Activated CD4-positive, alpha-beta T cell treated with anti-CD3 and anti-CD28 coated beads, Interleukin-2, amount 50 U/mL, for 1 hour (primary cell): ENCODE measurements at regions not wholly inside any gene's neighbourhood (a gene's known extent, or its start where the extent isn't known, plus 50 kb on each side); places are given as distances from the start of the nearest gene placed in this dataset.
"Not testable (repeated sequence)": the region's sequence is repeated elsewhere in the genome, so short reads cannot be mapped to it uniquely, and the experiment has no call there.

Source experiments
- DNase-seq: peaks from one replicate; pipeline ENCODE4 v3.0.0-alpha.2; 2020

- DNase-seq, result no peak
Measured at GRCh38 chr6:168799067-168799466, 358.1 kb downstream of the SMOC2 start.

GRCh38 chr6:168796106-168796505, 355.1 kb downstream of the SMOC2 start:
- DNase-seq, result no peak

GRCh38 chr6:168795611-168796010, 354.6 kb downstream of the SMOC2 start:
- not testable (repeated sequence) for DNase-seq

- DNase-seq, result no peak
Measured at GRCh38 chr6:168794491-168794890, 353.5 kb downstream of the SMOC2 start.

- DNase-seq, result no peak
Measured at GRCh38 chr6:168793649-168794048, 352.7 kb downstream of the SMOC2 start.

GRCh38 chr6:168791917-168792316, 350.9 kb downstream of the SMOC2 start:
- DNase-seq, result no peak

GRCh38 chr6:168789699-168790098, 348.7 kb downstream of the SMOC2 start:
- no peak for DNase-seq

- no peak for DNase-seq
Measured at GRCh38 chr6:168785720-168786511, 344.9 kb downstream of the SMOC2 start.

- no peak for DNase-seq
Measured at GRCh38 chr6:168784426-168784825, 343.4 kb downstream of the SMOC2 start.

GRCh38 chr6:168783720-168784119, 342.7 kb downstream of the SMOC2 start:
- DNase-seq, result no peak

GRCh38 chr6:168782187-168782751, 341.3 kb downstream of the SMOC2 start:
- DNase-seq, result no peak

GRCh38 chr6:168778201-168778600, 337.2 kb downstream of the SMOC2 start:
- DNase-seq, result no peak

- no peak for DNase-seq
Measured at GRCh38 chr6:168774381-168774780, 333.4 kb downstream of the SMOC2 start.

GRCh38 chr6:168773788-168774187, 332.8 kb downstream of the SMOC2 start:
- no peak for DNase-seq

- no peak for DNase-seq
Measured at GRCh38 chr6:168765752-168766151, 324.8 kb downstream of the SMOC2 start.

GRCh38 chr6:168756009-168756634, 315.1 kb downstream of the SMOC2 start:
- DNase-seq, result no peak

GRCh38 chr6:168746643-168747042, 305.7 kb downstream of the SMOC2 start:
- DNase-seq, result no peak

- no peak for DNase-seq
Measured at GRCh38 chr6:168746013-168746412, 305.0 kb downstream of the SMOC2 start.

GRCh38 chr6:168744861-168745260, 303.9 kb downstream of the SMOC2 start:
- DNase-seq, result no peak

GRCh38 chr6:168741942-168742782, 301.2 kb downstream of the SMOC2 start:
- DNase-seq, result no peak

GRCh38 chr6:168741305-168741704, 300.3 kb downstream of the SMOC2 start:
- no peak for DNase-seq

- DNase-seq, result no peak
Measured at GRCh38 chr6:168739381-168739780, 298.4 kb downstream of the SMOC2 start.

- DNase-seq, result no peak
Measured at GRCh38 chr6:168737481-168737880, 296.5 kb downstream of the SMOC2 start.
